Medulla oblongata (tissue), 1 donor: ENCODE measurements at regions not wholly inside any gene's neighbourhood (a gene's known extent, or its start where the extent isn't known, plus 50 kb on each side); places are given as distances from the start of the nearest gene placed in this dataset.
"Not testable (repeated sequence)": the region's sequence is repeated elsewhere in the genome, so short reads cannot be mapped to it uniquely, and the experiment has no call there.

Experiments
- DNase-seq: peaks from one replicate; pipeline ENCODE4 v3.0.0-alpha.2; 2015; ENCODE audit errors: extremely low spot score

GRCh38 chrX:1059576-1060561, 152.6 kb downstream of the CRLF2 start:
- DNase-seq = no peak

GRCh38 chrX:1053600-1053999, 158.8 kb downstream of the CRLF2 start:
- not testable (repeated sequence) for DNase-seq

GRCh38 chrX:1053072-1053471, 159.4 kb downstream of the CRLF2 start:
- DNase-seq = no peak

GRCh38 chrX:1052021-1052420, 160.4 kb downstream of the CRLF2 start:
- no peak for DNase-seq

GRCh38 chrX:1051421-1051820, 161.0 kb downstream of the CRLF2 start:
- DNase-seq = no peak

GRCh38 chrX:1045680-1046314, 166.7 kb downstream of the CRLF2 start:
- DNase-seq = no peak

- DNase-seq = no peak
These were observed 171.4 kb downstream of the CRLF2 start for GRCh38 chrX:1041091-1041490.

GRCh38 chrX:1035931-1036330, 176.5 kb downstream of the CRLF2 start:
- not testable (repeated sequence) for DNase-seq

GRCh38 chrX:1035206-1035605, 177.2 kb downstream of the CRLF2 start:
- no peak for DNase-seq

GRCh38 chrX:1034717-1035116, 177.7 kb downstream of the CRLF2 start:
- no peak for DNase-seq

GRCh38 chrX:1031521-1032430, 180.7 kb downstream of the CRLF2 start:
- DNase-seq = no peak

GRCh38 chrX:1029494-1029893, 183.0 kb downstream of the CRLF2 start:
- DNase-seq = no peak

GRCh38 chrX:1027680-1028079, 184.8 kb downstream of the CRLF2 start:
- DNase-seq = no peak

GRCh38 chrX:1027133-1027532, 185.3 kb downstream of the CRLF2 start:
- no peak for DNase-seq

- DNase-seq = no peak
These were observed 186.0 kb downstream of the CRLF2 start for GRCh38 chrX:1026263-1027015.

GRCh38 chrX:1025413-1025812, 187.0 kb downstream of the CRLF2 start:
- no peak for DNase-seq

- DNase-seq = no peak
These were observed 188.8 kb downstream of the CRLF2 start for GRCh38 chrX:1023676-1024075.

GRCh38 chrX:1021314-1021993, 191.0 kb downstream of the CRLF2 start:
- not testable (repeated sequence) for DNase-seq

- DNase-seq = no peak
These were observed 191.7 kb downstream of the CRLF2 start for GRCh38 chrX:1020634-1021166.

- not testable (repeated sequence) for DNase-seq
These were observed 195.5 kb downstream of the CRLF2 start for GRCh38 chrX:1016926-1017325.
